K562 (cell line): ENCODE measurements at regions not wholly inside any gene's neighbourhood (a gene's known extent, or its start where the extent isn't known, plus 50 kb on each side); places are given as distances from the start of the nearest gene placed in this dataset.
A peak's percentile ranks its signal among the peaks of the same experiment; 100 is the strongest.

Source experiments
- ATAC-seq: fragments of 200-7000 bp; cut with Tn5 transposase; 3 replicates; pipeline ENCODE4 v1.9.1; 2020; ENCODE audit warnings: moderate library complexity
- BruUV-seq: library from RNA; stranded (reverse); fragments of 400-500 nt; replicated peaks from 2 replicates; lab custom pipeline; 2021; lab: Mats Ljungman, UMichigan
- CTCF ChIA-PET: fragments of 300-600 bp; formaldehyde crosslinking; extraction: SDS; loops from one replicate; lab custom pipeline; 2021; ENCODE audit warnings: low intra/inter-chr PET ratio; lab: Yijun Ruan, JAX
- POLR2A ChIA-PET: fragments of 300-600, 350-650 bp; sonication (Branson Sonifier 250); formaldehyde crosslinking; extraction: SDS; loops from one replicate; lab custom pipeline; 2021; ENCODE audit warnings: antibody characterized with exemption, inconsistent platforms; lab: Yijun Ruan, JAX
- DNase-seq, 4 experiments: peaks; one replicate each; pipeline versions ENCODE4 v3.0.0 to v3.0.0-alpha.2; 2011 to 2018; ENCODE audit warnings: low spot score in 3 of 4, mixed read lengths in 3 of 4; ENCODE audit errors: extremely low read depth in 1 of 4
- FAIRE-seq: peaks from 2 replicates; lab custom pipeline; 2011; peaks lifted over from hg19 to GRCh38; lab: Jason Lieb, UNC
- H2AFZ ChIP-seq: 2 replicates; pipeline ENCODE4 v1.6.0; 2011; ENCODE audit warnings: low read depth, low read length, control low read depth, inconsistent platforms
- H3K27ac ChIP-seq: fragments of 200-600 bp; 3 replicates; pipeline ENCODE4 v1.8.0; 2011; ENCODE audit warnings: low read depth, mild to moderate bottlenecking, control low read depth, inconsistent platforms, low read length, moderate library complexity, mixed read lengths; ENCODE audit errors: extremely low read depth
- H3K27me3 ChIP-seq, 2 experiments: fragments of 300-600 bp in 1 of 2; 2 replicates in 1 of 2; 3 replicates in 1 of 2; pipeline versions ENCODE4 v1.6.0 to v1.8.0; 2011; ENCODE audit warnings: inconsistent platforms in 2 of 2, low read length in 2 of 2, mild to moderate bottlenecking in 1 of 2, mixed read lengths in 1 of 2, moderate library complexity in 1 of 2; ENCODE audit not compliant: control insufficient read depth in 2 of 2, insufficient read depth in 2 of 2
- H3K36me3 ChIP-seq: fragments of 300-600 bp; 3 replicates; pipeline ENCODE4 v1.8.0; 2011; ENCODE audit warnings: mild to moderate bottlenecking, low read length, inconsistent platforms; ENCODE audit not compliant: control insufficient read depth, insufficient read depth
- H3K4me1 ChIP-seq, 2 experiments: fragments of 200-600 bp in 1 of 2; replicated peaks in 1 of 2; 2 replicates in 1 of 2; 3 replicates in 1 of 2; pipeline versions ENCODE4 v1.5.1 to v1.8.0; 2011; ENCODE audit warnings: inconsistent platforms in 2 of 2, low read length in 2 of 2, mild to moderate bottlenecking in 1 of 2, mixed read lengths in 1 of 2, moderate library complexity in 1 of 2; ENCODE audit not compliant: control insufficient read depth in 2 of 2, insufficient read depth in 2 of 2
- H3K4me2 ChIP-seq: 2 replicates; pipeline ENCODE4 v1.6.1; 2011; ENCODE audit warnings: low read length, control low read depth, inconsistent platforms, mixed read lengths; ENCODE audit not compliant: insufficient read depth
- H3K4me3 ChIP-seq: fragments of 200-600 bp; sonication (generic), shearing (Covaris generic); 2 replicates; pipeline ENCODE4 v1.5.1; 2016; ENCODE audit warnings: control low read depth, inconsistent platforms
- H3K79me2 ChIP-seq: fragments of 200-600 bp; 3 replicates; pipeline ENCODE4 v1.8.0; 2011; ENCODE audit warnings: low read length, inconsistent platforms; ENCODE audit not compliant: control insufficient read depth, insufficient read depth
- H3K9ac ChIP-seq, 2 experiments: 2 replicates each; pipeline versions ENCODE4 v1.6.0 to v1.6.1; 2011; ENCODE audit warnings: low read depth in 2 of 2, low read length in 2 of 2, control low read depth in 1 of 2, inconsistent platforms in 1 of 2, mild to moderate bottlenecking in 1 of 2, mixed read lengths in 1 of 2; ENCODE audit not compliant: insufficient read depth in 1 of 2
- H3K9me1 ChIP-seq: one replicate; pipeline ENCODE4 v1.6.0; 2011; ENCODE audit warnings: inconsistent platforms, mild to moderate bottlenecking, low read length, moderate library complexity; ENCODE audit not compliant: control insufficient read depth, insufficient read depth
- H3K9me3 ChIP-seq: replicated peaks from 2 replicates; pipeline ENCODE4 v1.5.1; 2011; ENCODE audit warnings: low read depth, low read length, inconsistent platforms; ENCODE audit not compliant: control insufficient read depth, insufficient read depth
- H4K20me1 ChIP-seq: replicated peaks from 2 replicates; pipeline ENCODE4 v1.6.1; 2011; ENCODE audit warnings: low read length, inconsistent platforms, mixed read lengths; ENCODE audit not compliant: control insufficient read depth, insufficient read depth
- BACH1 ChIP-seq: fragments of 200-800 bp; sonication (Bioruptor generic); IDR thresholded peaks from 2 replicates; pipeline ENCODE4 v1.6.1; 2016; ENCODE audit warnings: missing genetic modification characterization, missing compliant biosample characterization
- BMI1 ChIP-seq: fragments of 150-350 bp; IDR thresholded peaks from 2 replicates; pipeline ENCODE4 v1.6.1; 2014; ENCODE audit warnings: low read length
- CBFB ChIP-seq: sonication (generic); formaldehyde crosslinking; IDR thresholded peaks from 2 replicates; pipeline ENCODE4 v1.4.0; 2020; ENCODE audit warnings: mild to moderate bottlenecking, missing genetic modification reagents
- E2F1 ChIP-seq: sonication (generic); formaldehyde crosslinking; IDR thresholded peaks from 2 replicates; pipeline ENCODE4 v1.8.1; 2023; ENCODE audit warnings: mild to moderate bottlenecking, missing genetic modification reagents, moderate library complexity
- ERF ChIP-seq: fragments of 450-650 bp; formaldehyde crosslinking; IDR thresholded peaks from 2 replicates; pipeline ENCODE4 v1.4.0; 2020; ENCODE audit warnings: mild to moderate bottlenecking, mixed read lengths
- EZH2 ChIP-seq: IDR thresholded peaks from 2 replicates; pipeline ENCODE4 v1.6.1; 2012; ENCODE audit warnings: low read depth, mild to moderate bottlenecking, inconsistent platforms, low read length, borderline replicate concordance
- GATAD2B ChIP-seq: fragments of 450-650 bp; IDR thresholded peaks from 2 replicates; pipeline ENCODE4 v1.6.1; 2017; ENCODE audit warnings: mild to moderate bottlenecking, borderline replicate concordance
- HDAC8 ChIP-seq: fragments of 450-650 bp; IDR thresholded peaks from 2 replicates; pipeline ENCODE4 v1.6.1; 2016; ENCODE audit warnings: mild to moderate bottlenecking, missing genetic modification characterization, moderate library complexity, missing compliant biosample characterization
- HNRNPK ChIP-seq: fragments of 200-400 bp; formaldehyde crosslinking; IDR thresholded peaks from one replicate; pipeline ENCODE4 v1.6.1; 2018; ENCODE audit warnings: mild to moderate bottlenecking, low read depth, low read length; ENCODE audit not compliant: poor library complexity, severe bottlenecking
- IFI16 ChIP-seq: fragments of 250-450 bp; sonication (Bioruptor Pico); IDR thresholded peaks from 2 replicates; pipeline ENCODE4 v2.1.2; 2022; ENCODE audit warnings: mild to moderate bottlenecking, inconsistent platforms
- KDM1A ChIP-seq, 2 experiments: fragments of 450-650 bp; IDR thresholded peaks; 2 replicates each; pipeline ENCODE4 v1.6.1; 2016; ENCODE audit warnings: mild to moderate bottlenecking in 2 of 2
- MYNN ChIP-seq, 2 experiments: sonication (generic); formaldehyde crosslinking in 1 of 2; IDR thresholded peaks; 2 replicates each; pipeline versions ENCODE4 v1.5.0 to v1.6.1; 2016 to 2020; ENCODE audit warnings: antibody characterized with exemption in 1 of 2, missing genetic modification reagents in 1 of 2
- NBN ChIP-seq: fragments of 450-650 bp; IDR thresholded peaks from 2 replicates; pipeline ENCODE4 v1.6.1; 2016; ENCODE audit warnings: low read depth, mild to moderate bottlenecking
- NCOA6 ChIP-seq: fragments of 450-650 bp; IDR thresholded peaks from 2 replicates; pipeline ENCODE4 v1.6.1; 2017; ENCODE audit warnings: mild to moderate bottlenecking
- NFYB ChIP-seq: IDR thresholded peaks from 2 replicates; pipeline ENCODE4 v1.6.1; 2011; ENCODE audit warnings: mild to moderate bottlenecking, moderate library complexity; ENCODE audit not compliant: insufficient read length; ENCODE audit errors: extremely low read depth
- NR2C2 ChIP-seq, 2 experiments: fragments of 200-800 bp in 1 of 2; sonication (Bioruptor generic) in 1 of 2; sonication (generic) in 1 of 2; formaldehyde crosslinking in 1 of 2; IDR thresholded peaks; 2 replicates each; pipeline versions ENCODE4 v1.6.1 to v1.8.0; 2016 to 2022; ENCODE audit warnings: mild to moderate bottlenecking in 1 of 2, missing compliant biosample characterization in 1 of 2, missing genetic modification characterization in 1 of 2, missing genetic modification reagents in 1 of 2
- NR2F6 ChIP-seq: fragments of 450-650 bp; formaldehyde crosslinking; IDR thresholded peaks from 2 replicates; pipeline ENCODE4 v1.4.0; 2020; ENCODE audit warnings: mild to moderate bottlenecking
- SRF ChIP-seq, 2 experiments: fragments of 250-450, 450-650 bp in 1 of 2; sonication (Bioruptor Pico) in 1 of 2; sonication (generic) in 1 of 2; formaldehyde crosslinking; IDR thresholded peaks; 2 replicates each; pipeline versions ENCODE4 v1.5.0 to v1.5.1; 2020 to 2022; ENCODE audit warnings: mild to moderate bottlenecking in 1 of 2, missing genetic modification reagents in 1 of 2
- TARDBP ChIP-seq: fragments of 450-650 bp; IDR thresholded peaks from 2 replicates; pipeline ENCODE4 v1.6.1; 2016
- ZNF165 ChIP-seq: fragments of 250-450 bp; sonication (Bioruptor Pico); IDR thresholded peaks from 2 replicates; pipeline ENCODE4 v1.4.0; 2020; ENCODE audit warnings: borderline replicate concordance
- WGBS: fragments of 100-300 bp; shearing (Covaris generic); methylation state at CpG from one replicate; pipeline ENCODE4 v1.1.6; 2016; ENCODE audit warnings: low coverage, mixed read lengths; ENCODE audit not compliant: insufficient coverage; ENCODE audit errors: missing lambda C conversion rate; 5-methylcytosine and 5-hydroxymethylcytosine counted together
- in situ Hi-C: fragments of 300-500 bp; cut with MboI; formaldehyde crosslinking; loops from 4 replicates; pipeline ENCODE4 v1.15.0; 2018; ENCODE audit warnings: inconsistent platforms, mixed read lengths
- intact Hi-C: fragments of 100-400 bp; cut with micrococcal nuclease; formaldehyde crosslinking; loops from 2 replicates; pipeline ENCODE4 v1.14.2; 2022

- H3K4me1 ChIP-seq, result peaks cover 6 to 16% of the 10 kb centered on the region in 2 experiments; a peak in 4 of 5 replicates
- no peaks in the 10 kb centered on the region for H3K9me3 ChIP-seq
- H4K20me1 ChIP-seq, result no peaks in the 10 kb centered on the region
- H2AFZ ChIP-seq, result peak overlapping the region; percentile 87; the same call in 1 of the 2 replicates
- intact Hi-C loops, result no loop called here
- BruUV-seq, result no TSS peak
- TF ChIP-seq MYNN (IDR thresholded peaks at IDR 0.05) (no peak), MYNN (CRISPR knock-in tag; IDR thresholded peaks at IDR 0.05) (no peak), GATAD2B (no peak), ERF (CRISPR knock-in tag) (no peak), NR2C2 (CRISPR knock-in tag; IDR thresholded peaks at IDR 0.05) (no peak), NR2C2 (tag; IDR thresholded peaks at IDR 0.05) (no peak), TARDBP (no peak), E2F1 (CRISPR knock-in tag) (no peak), HNRNPK (no peak), IFI16 (CRISPR knock-in tag) (no peak), NBN (no peak), BMI1 (no peak), ZNF165 (CRISPR knock-in tag) (no peak), CBFB (CRISPR knock-in tag) (no peak), HDAC8 (tag) (no peak), BACH1 (tag) (no peak), EZH2 (no peak), NFYB (no peak), NR2F6 (CRISPR knock-in tag) (no peak), SRF (CRISPR knock-in tag; IDR thresholded peaks at IDR 0.05) (no peak), NCOA6 (no peak), KDM1A (IDR thresholded peaks at IDR 0.05) (no peak)
- ChIA-PET CTCF (no interaction called here), POLR2A (interaction anchor here (1.0 kb wide), 1 partner anchor 8 kb away, joined by 3 read pairs; no protein-coding TSS in a partner anchor)
- no peak for ATAC-seq
- no peak overlapping the region; a peak in 1 of 4 replicates for H3K9ac ChIP-seq
- no peaks in the 10 kb centered on the region for H3K27me3 ChIP-seq
- H3K36me3 ChIP-seq, result no peaks in the 10 kb centered on the region
- FAIRE-seq, result peak; percentile 6
- peak overlapping the region; percentile 73; the same call in 1 of the 2 replicates for H3K4me2 ChIP-seq
- no peak overlapping the region for H3K27ac ChIP-seq
- H3K79me2 ChIP-seq, result no peaks in the 10 kb centered on the region
- H3K9me1 ChIP-seq, result no peaks in the 10 kb centered on the region
- 67% methylated on average over 2 of the region's 2 CpGs for WGBS
- H3K4me3 ChIP-seq, result no peak overlapping the region
- DNase-seq, result no peak
- in situ Hi-C loops, result no loop called here
Measured at GRCh38 chr6:160927416-160927815, 64.2 kb upstream of the MAP3K4 start.
